GM12874 (cell line): ENCODE measurements at regions not wholly inside any gene's neighbourhood (a gene's known extent, or its start where the extent isn't known, plus 50 kb on each side); places are given as distances from the start of the nearest gene placed in this dataset.

Experiments used
- CTCF ChIP-seq: IDR thresholded peaks from 2 replicates; pipeline ENCODE4 v1.5.1; 2011; ENCODE audit warnings: low read depth, mild to moderate bottlenecking, control low read depth, low read length, moderate library complexity; ENCODE audit not compliant: insufficient read depth

- no peak for TF ChIP-seq CTCF
These were observed 97.6 kb upstream of the IFNE start for GRCh38 chr9:21579743-21580142.

- TF ChIP-seq CTCF = no peak
These were observed 98.7 kb upstream of the IFNE start for GRCh38 chr9:21580636-21581378.

- TF ChIP-seq CTCF = no peak
These were observed 101.7 kb upstream of the IFNE start for GRCh38 chr9:21583628-21584377.

GRCh38 chr9:21584890-21585289 is 102.8 kb upstream of the IFNE start:
- TF ChIP-seq CTCF = no peak

- TF ChIP-seq CTCF = no peak
These were observed 103.9 kb upstream of the IFNE start for GRCh38 chr9:21585756-21586752.

GRCh38 chr9:21589344-21590056 is 107.4 kb upstream of the IFNE start:
- no peak for TF ChIP-seq CTCF
